NB4 (cell line): ENCODE measurements at regions not wholly inside any gene's neighbourhood (a gene's known extent, or its start where the extent isn't known, plus 50 kb on each side); places are given as distances from the start of the nearest gene placed in this dataset.
"Not testable (repeated sequence)": the region's sequence is repeated elsewhere in the genome, so short reads cannot be mapped to it uniquely, and the experiment has no call there.

ENCODE experiments used
- DNase-seq: peaks from one replicate; pipeline ENCODE4 v3.0.0; 2010; ENCODE audit warnings: low read depth
- H3K4me3 ChIP-seq: one replicate; pipeline ENCODE4 v1.5.1; 2011; ENCODE audit warnings: mild to moderate bottlenecking, low read depth, low read length, moderate library complexity
- MYC ChIP-seq: IDR thresholded peaks from 2 replicates; pipeline ENCODE4 v1.6.1; 2011; ENCODE audit warnings: low read depth, low read length
- POLR2A ChIP-seq: IDR thresholded peaks from 2 replicates; pipeline ENCODE4 v1.6.1; 2011; ENCODE audit warnings: mild to moderate bottlenecking; ENCODE audit not compliant: insufficient read length; ENCODE audit errors: extremely low read depth
- TF ChIP-seq, protein P1 (sequence below): IDR thresholded peaks from 2 replicates; pipeline ENCODE4 v1.6.1; 2011; ENCODE audit warnings: low read depth, low read length
- TF ChIP-seq, protein P2 (sequence below): IDR thresholded peaks from one replicate; pipeline ENCODE4 v1.5.1; 2012; ENCODE audit warnings: low read depth, low read length

DNA sequence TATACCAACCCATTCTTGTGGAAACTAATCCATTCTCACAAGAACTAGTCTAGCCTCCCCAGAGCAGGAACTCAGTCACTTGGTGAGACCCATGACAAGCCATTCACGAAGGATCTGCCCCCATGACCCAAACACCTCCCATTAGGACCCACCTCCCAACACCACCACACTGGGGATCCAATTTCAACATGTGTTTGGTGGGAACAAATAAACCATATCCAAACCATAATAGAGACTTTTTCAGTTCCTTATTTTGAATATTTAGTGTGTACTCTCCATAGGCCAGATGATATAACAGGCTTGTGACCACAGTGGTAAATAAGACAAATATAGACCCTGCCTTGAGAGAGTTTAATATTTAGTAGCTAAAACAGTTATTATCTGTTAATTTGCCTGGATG, 227.5 kb upstream of the SERP2 start:
- TF ChIP-seq, protein P1, sequence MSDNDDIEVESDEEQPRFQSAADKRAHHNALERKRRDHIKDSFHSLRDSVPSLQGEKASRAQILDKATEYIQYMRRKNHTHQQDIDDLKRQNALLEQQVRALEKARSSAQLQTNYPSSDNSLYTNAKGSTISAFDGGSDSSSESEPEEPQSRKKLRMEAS: no peak
- TF ChIP-seq MYC (no peak), POLR2A (no peak)
- TF ChIP-seq, protein P2, sequence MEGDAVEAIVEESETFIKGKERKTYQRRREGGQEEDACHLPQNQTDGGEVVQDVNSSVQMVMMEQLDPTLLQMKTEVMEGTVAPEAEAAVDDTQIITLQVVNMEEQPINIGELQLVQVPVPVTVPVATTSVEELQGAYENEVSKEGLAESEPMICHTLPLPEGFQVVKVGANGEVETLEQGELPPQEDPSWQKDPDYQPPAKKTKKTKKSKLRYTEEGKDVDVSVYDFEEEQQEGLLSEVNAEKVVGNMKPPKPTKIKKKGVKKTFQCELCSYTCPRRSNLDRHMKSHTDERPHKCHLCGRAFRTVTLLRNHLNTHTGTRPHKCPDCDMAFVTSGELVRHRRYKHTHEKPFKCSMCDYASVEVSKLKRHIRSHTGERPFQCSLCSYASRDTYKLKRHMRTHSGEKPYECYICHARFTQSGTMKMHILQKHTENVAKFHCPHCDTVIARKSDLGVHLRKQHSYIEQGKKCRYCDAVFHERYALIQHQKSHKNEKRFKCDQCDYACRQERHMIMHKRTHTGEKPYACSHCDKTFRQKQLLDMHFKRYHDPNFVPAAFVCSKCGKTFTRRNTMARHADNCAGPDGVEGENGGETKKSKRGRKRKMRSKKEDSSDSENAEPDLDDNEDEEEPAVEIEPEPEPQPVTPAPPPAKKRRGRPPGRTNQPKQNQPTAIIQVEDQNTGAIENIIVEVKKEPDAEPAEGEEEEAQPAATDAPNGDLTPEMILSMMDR: no peak
- H3K4me3 ChIP-seq: no peak overlapping the region
- DNase-seq: no peak

GRCh38 chr13:44147233-44147632, 226.4 kb upstream of the SERP2 start:
- TF ChIP-seq, protein P1: no peak
- TF ChIP-seq MYC: no peak
- TF ChIP-seq POLR2A: no peak
- TF ChIP-seq, protein P2: no peak
- no peak for DNase-seq
- no peak overlapping the region for H3K4me3 ChIP-seq

- no peak for DNase-seq
- TF ChIP-seq POLR2A (no peak), MYC (no peak)
- TF ChIP-seq, protein P1: no peak
- TF ChIP-seq, protein P2: no peak
- H3K4me3 ChIP-seq: no peak overlapping the region
Measured at GRCh38 chr13:44147648-44148047, 226.0 kb upstream of the SERP2 start.

DNA sequence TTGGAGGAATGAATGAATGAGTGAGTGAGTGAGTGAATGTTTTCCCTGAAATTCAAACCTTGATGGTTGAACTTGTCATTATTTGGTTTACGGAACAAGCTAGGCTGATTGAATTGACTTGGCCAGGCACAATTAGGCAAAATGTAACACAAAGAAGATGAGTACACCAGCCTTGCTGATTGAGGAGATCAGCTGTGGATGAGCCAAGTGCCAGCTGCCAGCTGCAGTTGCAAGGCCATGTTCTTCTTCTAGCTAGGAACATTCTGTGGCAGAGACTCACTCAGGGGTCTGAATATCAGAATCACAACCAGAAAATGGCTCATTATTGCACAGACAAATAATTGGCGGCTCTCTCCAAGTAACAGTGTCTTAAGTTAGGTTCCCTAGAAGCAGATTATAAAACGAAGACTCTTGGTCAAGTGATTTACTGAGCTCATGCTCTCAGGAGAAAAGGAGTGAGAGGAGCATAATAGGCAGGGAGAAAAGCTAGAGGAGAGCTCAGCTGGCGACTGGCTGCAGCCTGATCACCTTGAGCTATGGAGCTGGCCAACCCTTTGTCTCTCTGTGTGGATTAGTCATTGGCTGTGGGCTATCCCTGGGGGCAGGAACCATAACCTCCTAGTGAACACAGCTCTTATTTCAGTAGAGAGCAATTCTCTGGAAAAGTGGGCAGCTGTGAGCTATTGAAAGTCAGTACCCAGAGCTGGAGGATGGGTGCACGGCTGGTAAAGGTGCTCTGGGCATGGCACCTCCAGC, 225.3 kb upstream of the SERP2 start:
- DNase-seq: no peak
- no peak overlapping the region for H3K4me3 ChIP-seq

GRCh38 chr13:44149231-44149630, 224.4 kb upstream of the SERP2 start:
- not testable (repeated sequence) for DNase-seq, H3K4me3 ChIP-seq

More for the DNA sequence above, 225.3 kb upstream of the SERP2 start:
- TF ChIP-seq, protein P2: no peak
- TF ChIP-seq POLR2A: no peak
- TF ChIP-seq MYC: no peak
- TF ChIP-seq, protein P1: no peak

DNA sequence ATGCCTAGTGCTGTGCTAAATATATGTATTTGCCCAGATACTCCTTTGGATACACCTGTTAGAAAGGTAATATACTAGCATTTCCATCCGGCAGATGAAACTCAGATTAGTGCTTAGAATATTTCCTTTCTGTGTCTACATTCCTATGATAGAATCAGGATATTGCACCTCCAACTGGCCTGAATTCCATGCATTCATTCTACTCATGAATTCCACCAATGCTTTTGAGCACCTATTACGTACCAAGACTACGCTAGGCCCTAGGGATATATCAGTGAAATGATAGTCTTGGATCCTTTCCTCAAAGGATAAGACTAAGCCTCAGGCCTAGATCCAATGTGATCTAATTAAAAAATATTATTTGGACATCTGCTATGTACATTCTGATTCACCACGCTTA, 223.8 kb upstream of the SERP2 start:
- TF ChIP-seq MYC: no peak
- TF ChIP-seq, protein P2: no peak
- TF ChIP-seq, protein P1: no peak
- no peak for DNase-seq
- H3K4me3 ChIP-seq: no peak overlapping the region
